ENCODE measurements at regions not wholly inside any gene's neighbourhood (a gene's known extent, or its start where the extent isn't known, plus 50 kb on each side); places are given as distances from the start of the nearest gene placed in this dataset.
"Not testable (repeated sequence)": the region's sequence is repeated elsewhere in the genome, so short reads cannot be mapped to it uniquely, and the experiment has no call there.

DNA sequence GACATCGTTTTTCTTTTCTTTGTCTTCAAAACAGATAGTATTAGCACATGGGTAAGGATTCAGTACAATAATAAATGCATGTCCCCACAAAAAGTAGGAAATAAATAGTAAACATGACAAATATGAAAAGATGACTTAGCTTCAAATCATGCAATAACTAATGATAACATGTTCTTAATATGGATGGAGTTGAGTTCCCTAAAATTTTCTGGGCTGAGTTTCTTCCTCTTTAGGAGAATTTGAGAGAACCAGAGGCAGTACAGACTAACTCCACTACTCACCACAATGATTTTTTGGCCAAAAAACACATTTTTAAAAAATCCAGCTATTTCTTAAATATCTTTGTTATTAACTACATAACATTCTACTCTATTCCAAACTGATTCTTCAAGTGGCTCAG, 432.3 kb upstream of the HS3ST1 start:
- no peak for DNase-seq (ENCODE audit: low read depth in 2 of 2)

DNA sequence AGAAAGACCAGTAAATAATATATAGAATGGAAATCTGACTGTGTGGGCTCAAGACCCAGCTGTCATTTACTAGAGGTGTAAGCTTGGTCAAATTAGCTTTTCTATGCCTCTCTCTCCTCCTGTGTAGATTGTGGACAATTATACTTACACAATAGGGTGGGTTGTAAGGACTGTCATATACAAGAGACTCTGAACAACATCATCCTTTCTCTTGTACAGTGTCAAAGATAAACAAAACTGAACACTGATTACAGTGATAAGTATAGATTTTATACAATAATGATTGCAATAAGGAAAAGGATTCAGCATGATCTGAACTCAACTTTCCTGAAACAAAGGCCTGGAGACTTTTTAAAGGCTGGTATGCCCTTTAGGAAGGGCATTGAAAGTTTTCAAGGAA, 429.2 kb upstream of the HS3ST1 start:
- DNase-seq (ENCODE audit: low read depth in 2 of 2), result no peak

DNA sequence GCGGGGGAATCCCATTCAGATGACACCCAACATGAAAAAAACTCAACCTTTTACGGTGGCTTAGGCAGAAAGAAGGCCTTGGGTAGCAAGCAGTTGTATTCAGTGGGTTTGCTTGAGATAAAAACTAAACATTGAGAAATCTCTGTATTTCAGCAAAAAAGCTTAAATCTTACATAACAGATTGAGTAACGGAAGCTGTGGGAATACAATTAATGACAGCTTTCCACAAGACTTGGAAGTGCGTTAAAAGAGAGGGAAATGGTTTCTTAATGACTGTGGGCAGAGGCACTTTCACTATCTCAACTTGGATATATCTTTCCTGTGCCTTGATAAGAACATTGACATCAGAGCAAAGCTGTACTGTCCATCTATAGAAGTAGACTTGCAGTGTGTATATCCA, 418.5 kb upstream of the HS3ST1 start:
- no peak for DNase-seq (ENCODE audit: low read depth in 2 of 2)

DNA sequence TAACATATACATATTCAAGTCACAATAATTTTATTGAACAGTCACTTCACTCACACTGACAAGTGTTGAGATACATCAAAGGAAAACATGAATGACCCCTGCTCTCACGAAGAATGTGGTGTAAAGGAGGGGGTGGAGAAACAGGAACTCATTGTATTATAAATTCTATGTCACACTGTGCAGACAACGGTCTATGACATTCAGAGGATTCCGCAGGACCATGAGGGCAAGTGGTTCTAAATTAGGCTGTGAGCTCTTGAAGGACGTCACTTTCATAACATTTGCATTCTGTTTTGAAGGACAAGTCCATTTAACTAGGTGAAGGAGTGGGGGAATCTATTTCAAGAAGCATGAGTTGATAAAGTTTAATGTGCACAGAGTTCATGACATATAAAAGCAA, 415.2 kb upstream of the HS3ST1 start:
- DNase-seq (ENCODE audit: low read depth in 2 of 2), result no peak

DNA sequence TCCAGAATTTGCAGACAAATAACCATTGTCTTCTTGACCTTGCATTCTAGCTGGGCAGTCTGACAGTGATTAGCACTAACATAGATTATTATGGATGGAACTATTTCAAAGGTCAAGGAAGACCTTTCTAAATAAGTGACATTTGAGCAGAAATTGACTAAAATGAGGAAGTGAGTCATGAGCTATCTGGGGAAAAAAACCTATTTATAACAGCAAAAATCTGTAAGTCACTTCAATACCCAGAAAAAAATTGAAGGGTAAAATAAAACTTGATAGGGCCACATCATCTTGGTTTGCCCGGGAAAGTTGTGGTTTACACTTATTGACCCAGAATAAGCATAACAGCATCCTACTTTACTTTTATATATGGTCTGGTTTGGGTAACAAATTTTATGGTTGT, 414.6 kb upstream of the HS3ST1 start:
- DNase-seq (ENCODE audit: low read depth in 2 of 2), result no peak

DNA sequence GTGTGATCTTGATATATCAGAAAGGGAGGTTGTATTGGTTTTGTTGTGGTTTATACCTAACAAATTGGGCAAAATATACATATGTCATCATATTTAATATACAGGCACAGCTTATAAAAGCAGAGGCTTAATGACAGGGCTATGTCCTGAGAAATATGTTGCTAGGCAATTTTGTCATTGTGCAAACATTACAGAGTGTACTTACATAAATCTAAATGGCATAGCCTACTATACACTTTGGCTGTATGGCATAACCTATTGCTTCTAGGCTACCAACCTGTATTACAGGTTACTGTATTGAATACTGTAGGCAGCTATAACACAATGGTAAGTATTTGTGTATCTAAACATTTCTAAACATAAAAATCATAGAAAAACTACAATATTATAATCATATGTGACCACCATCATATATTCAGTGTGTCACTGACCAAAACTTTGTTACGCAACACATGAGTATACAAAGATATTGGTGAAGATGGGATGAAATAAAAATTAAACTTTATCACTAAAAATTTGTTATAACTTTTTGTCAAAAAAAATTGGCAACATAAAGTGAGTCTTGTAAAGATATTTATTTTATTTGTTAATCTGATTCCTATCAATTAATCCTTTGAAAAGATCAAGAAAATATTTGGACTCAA, 414.0 kb upstream of the HS3ST1 start:
- no peak for DNase-seq (ENCODE audit: low read depth in 2 of 2)

DNA sequence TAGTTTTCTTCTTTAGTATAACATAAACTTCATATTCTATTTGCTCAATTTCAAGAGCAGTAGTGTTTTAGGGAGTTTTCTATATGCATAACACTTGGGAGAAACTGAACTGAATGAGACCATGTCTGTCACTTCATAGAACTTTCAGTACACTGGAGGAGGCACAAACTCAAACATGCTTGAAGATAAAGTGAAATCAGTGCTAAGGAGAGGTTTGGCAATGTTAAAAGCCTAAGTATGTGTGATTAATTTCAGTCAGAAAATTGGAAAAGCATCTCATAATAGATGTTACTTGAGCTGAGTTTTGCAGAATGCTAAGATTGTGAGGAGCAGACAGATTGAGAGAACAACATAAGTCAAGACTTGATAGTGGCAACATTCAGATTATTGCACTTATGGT, 411.2 kb upstream of the HS3ST1 start:
- no peak for DNase-seq (ENCODE audit: low read depth in 2 of 2)

DNA sequence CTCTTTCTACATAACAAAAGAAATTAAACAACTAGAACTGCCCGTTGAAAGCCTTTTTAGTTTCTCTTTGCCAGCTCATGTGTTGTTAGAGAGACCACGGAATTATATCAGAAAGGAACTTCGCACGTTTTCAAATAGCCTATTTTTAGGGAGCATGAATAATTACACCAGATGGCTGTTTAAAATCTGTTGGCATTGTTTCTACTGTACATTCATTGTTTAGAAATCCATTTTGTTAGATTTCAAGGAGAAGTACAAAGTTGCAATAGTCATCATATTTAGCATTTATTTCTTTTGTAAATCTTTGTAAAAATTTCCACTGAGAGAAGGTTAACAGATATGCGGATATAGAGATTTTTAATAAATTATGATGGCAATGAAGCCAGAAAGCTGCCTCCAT, 403.0 kb upstream of the HS3ST1 start:
- DNase-seq (ENCODE audit: low read depth in 2 of 2), result no peak

DNA sequence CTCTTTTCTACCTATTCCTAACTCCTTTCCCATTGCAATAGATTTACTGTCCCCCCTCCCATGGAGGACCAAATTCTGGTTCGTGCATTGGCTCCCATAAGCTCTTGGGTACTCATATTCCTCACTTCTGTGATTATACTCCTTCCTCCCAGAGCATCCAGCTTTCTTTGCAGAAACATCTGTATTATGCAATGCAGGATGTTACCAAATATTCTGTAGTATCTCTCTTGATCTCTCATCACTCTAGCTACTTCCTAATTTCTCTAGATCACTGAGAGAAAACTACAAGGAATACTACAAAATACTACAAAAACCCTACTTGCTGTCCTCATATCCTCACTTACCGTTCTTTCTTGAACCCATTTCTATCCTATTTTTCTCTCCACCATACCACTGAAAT, 395.9 kb upstream of the HS3ST1 start:
- DNase-seq (ENCODE audit: low read depth in 2 of 2), result no peak

DNA sequence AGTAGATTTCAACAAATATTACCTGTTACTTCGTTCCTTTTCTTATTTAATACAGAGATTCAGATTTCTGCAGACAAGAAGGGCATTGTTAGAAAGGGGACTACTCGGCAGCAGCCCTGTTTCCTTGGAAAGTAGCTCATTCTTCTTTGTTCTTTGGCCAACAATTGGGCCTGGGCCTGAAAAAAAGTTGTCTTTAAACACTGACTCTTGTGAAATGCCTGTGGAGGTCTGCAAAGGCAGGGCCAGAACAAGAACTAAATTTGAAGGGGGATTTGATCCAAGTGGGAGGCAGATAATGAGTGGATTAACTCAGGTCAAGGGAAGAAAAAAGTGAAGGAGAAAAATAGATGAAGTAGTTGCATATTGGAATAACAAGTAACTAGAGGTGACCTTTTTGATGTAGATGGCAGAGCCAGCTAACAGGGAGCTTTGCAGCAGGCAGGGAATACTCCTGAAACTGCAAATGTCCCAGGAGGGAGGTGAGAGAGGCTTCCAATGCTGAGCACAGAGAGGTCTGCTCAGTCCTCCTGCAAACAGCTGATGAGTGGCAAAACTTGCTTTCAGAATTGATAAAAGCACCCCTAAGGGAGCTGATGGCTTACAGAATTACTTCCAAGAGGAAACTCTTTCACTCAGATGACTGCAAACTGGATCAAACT, 393.2 kb upstream of the HS3ST1 start:
- DNase-seq (ENCODE audit: low read depth in 2 of 2), result no peak

DNA sequence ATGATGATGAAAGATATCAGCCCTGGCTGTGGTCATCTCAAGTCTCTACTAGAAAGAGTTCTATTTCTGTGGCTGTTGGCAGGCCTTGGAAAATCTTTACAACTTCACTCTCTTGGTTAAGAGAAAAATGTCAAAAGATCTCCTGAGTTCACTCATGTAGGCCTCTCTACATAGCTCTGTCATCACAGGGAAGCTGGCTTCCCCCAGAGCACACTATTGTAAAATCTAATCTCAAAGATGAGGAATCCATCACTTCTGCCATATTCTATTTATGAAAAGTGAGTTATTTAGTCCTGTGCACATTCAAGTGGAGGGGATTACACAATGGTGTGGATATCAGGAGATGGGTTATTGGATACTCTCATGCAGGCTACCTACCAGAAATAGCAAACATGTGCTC, 388.4 kb upstream of the HS3ST1 start:
- DNase-seq (ENCODE audit: low read depth in 2 of 2), result no peak

DNA sequence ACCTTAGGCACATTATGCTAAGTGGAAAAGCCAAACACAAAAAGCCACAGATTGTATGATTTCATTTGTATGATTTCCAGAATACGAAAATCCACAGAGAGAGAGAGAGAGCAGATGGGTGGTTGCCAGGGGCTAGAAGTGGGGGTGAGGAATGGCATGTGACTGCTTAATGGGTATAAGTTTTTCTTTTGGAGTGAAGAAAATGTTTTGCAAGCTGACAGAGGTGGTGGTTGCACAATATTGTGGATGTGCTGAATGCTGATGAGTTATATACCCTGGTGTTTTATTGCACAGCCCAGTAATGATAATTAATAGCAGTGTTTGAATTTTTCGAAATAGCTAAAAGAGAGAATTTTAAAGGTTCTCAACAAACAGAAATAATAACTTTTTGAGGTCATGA, 386.1 kb upstream of the HS3ST1 start:
- no peak for DNase-seq (ENCODE audit: low read depth in 2 of 2)

DNA sequence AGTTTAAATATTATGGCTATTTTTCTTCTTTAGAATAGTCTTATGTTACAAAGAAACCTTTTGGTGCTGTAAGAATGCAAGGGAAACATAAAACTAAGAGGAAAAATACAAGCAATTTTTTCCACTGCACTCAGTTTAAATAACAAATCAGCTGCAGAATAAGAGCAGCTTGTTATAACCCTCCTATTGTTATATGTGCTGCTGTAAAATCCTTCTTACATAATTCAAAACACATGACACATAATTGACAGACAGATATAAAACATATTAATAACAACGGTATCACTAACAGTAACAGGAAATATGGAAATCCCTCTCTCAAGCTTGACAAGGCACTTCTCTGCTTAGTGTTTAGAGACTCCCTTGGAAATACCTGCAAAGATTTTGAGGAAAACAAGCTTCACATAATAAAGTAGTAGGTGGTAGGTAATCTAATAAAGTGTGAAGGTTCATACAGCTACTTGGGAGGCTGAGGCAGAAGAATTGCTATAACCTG, 385.3 kb upstream of the HS3ST1 start:
- no peak for DNase-seq (ENCODE audit: low read depth in 2 of 2)

DNA sequence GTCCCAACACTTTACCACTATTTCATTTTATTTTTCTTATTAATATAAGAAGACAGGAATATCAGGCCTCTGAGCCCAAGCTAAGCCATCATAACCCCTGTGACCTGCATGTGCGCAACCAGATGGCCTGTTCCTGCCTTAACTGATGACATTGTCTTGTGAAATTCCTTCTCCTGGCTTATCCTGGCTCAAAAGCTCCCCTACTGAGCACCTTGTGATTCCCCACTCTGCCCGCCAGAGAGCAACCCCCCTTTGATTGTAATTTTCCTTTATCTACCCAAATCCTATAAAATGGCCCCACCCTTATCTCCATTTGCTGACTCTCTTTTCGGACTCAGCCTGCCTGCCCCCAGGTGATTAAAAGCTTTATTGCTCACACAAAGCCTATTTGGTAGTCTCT, 382.8 kb upstream of the HS3ST1 start:
- DNase-seq (ENCODE audit: low read depth in 2 of 2), result not testable (repeated sequence)

DNA sequence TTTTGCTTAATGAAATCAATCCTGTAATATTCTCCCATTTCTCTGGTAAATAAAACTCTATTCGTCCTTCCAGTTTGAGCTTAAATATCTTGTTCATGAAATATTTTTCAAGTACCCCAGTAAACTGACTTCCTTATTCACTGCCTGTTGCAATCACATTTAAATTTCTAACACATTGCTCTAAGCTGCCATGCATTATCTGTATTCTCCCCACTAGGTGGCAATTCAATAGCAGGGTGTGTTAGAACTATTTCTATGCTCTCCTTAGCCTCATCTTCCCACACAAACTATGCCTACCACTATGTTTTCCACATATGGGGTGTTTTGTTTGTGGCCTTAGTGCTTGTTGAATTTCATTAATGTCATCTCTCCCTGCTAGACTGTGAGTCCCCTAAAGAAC, 377.1 kb upstream of the HS3ST1 start:
- DNase-seq (ENCODE audit: low read depth in 2 of 2), result no peak

DNA sequence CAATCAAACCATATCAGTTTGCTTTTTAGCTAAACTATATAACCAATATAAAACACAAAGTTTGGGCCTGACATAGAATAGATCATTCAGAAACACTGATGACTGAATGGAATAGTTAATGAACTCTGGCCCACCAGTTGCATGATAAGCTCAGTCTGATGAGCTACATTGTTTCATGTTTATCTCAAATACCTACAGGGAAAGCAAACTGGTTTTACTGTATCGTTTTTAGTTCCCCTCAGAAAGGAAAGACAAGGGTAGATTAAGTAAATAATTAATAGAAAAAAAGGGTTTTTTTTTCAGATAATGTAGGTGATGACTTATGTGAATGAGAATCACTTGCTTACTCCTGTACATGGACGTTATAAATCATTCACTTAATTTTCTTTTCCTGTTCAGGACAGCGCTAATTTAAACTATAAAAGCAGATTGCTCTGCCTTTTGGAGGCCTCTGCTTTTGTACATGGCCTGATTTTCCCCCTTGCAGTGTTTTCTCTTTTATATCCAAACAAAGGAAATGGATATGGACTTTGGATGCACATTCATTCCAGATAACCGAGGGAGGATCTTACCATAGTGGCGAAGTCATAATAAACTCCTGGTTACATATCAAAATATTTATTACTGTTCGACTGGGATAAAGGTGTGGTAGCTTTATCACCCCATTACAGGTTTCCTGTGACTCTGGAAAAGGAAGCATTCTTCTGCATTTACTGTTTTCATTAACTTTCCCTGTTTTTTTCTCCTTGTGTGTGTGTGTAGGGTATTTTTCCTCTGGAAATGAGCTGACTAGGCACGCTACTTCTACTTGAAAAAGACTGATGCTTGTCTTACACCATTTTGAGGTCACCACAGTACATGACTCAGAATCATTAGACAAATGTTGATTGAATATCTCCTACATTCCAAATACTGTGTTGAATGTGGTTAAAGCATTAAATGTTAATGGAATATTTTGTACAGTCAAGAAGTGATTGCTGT, 373.1 kb upstream of the HS3ST1 start:
- DNase-seq (ENCODE audit: low read depth in 2 of 2), result no peak

DNA sequence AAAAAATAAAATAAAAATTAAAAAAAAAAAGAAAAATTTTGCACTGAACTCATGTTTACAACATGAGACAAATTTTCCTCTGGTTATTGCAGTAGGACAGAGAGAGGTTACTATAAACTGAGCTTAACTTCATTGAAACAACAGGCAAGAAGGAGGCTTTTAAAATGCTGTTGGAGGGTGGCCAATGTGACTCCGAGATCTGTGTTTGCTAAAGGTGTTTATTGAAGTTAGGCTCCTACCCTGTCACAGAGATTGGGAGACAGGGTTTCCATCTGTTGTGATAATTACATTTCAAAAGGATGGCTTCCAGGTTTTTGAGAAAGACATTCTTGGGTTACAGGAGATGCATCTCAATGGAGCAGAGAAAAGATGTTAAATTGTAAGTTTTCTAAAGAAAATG, 370.5 kb upstream of the HS3ST1 start:
- no peak for DNase-seq (ENCODE audit: low read depth in 2 of 2)

DNA sequence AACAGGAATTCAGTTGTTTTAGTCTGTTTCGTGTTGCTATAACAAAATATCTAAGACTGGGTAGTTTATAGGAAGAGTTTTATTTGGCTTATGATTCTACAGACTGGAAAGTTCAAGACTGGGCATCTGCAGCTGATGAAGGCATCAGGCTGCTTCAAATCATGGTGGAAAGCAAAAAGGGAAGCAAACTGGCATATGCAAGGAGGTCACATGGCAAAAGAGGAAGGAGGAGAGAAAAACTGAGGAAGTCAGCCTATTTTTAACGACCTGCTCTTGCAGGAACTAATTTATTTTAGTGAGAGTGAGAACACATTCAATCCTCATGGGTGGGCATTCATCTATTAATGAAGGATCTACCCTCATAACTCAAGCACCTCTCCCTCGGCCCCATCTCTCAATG, 363.1 kb upstream of the HS3ST1 start:
- DNase-seq (ENCODE audit: low read depth in 2 of 2), result no peak

DNA sequence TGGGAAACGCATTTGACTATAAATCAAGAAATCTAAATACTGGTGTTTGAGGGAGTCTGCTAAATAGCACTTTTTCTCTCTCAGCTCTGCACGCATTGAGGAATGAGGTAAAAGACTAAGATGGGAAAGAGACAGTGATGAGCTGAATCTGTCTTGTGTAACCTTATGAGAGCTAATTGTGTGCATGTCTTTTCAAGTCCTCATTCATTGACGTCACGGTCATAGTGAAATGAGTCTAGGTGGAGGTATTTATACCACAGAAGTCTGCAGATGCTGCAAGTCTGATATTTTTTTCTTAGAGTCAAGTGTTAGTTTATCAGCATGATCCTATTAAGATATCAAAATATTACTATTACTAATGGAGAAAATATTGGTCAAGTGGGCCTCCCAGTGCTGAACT, 361.5 kb upstream of the HS3ST1 start:
- no peak for DNase-seq (ENCODE audit: low read depth in 2 of 2)

DNA sequence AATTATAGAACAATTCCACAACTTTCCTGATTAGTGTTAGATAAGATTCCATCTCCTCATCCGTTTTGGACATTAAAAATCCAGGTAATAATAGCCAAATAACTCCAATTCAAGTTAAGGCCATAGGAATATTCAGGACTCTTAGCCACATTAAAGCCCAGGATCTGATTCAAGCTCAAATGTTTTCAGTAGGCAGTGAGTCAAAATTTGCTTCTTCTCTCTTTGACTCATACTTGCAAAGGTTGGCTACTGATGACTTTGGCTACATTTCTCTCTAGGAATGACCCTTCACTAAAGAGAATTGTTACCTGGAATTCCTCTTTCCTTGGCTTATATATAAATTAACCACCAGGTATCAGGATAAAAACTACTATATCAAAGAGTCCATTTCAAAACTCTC, 354.9 kb upstream of the HS3ST1 start:
- no peak for DNase-seq (ENCODE audit: low read depth in 2 of 2)

DNA sequence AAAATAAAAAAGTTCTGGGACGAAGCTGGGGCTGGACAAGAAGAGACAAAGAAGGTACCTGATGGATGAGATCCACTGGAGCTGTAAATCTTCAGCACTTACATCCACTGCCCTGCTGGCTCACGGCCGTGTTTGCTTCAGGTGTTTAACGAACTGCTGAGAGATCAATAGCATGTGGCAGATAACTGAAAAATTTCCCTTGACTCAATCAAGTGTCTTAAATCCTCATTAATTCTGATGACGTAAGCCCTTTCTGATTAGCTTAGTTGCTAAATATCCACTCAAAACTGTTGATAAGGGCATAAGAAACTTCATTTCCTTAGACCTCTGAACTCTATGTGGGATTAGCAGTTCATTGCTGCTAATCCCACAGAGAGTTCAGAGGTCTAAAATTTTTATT, 354.2 kb upstream of the HS3ST1 start:
- DNase-seq (ENCODE audit: low read depth in 2 of 2), result no peak

DNA sequence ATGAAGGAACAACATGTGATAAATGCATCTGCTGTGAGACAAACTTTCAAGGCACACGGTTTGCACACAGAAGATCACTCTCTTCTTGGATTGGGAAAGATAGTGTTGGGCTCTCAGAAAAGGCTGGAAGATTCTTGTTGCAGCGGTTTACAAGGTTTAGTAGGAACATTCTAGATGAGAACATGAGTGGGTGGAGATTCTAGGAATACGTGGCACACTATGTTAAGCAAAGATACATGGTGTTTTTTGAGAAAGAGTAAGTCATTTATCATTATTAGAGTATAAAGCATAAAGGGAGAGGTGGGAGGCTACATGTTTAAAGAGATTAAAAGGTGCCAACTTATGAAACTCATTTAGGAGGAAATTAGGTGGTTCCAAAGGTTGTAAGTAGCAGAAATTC, 348.8 kb upstream of the HS3ST1 start:
- DNase-seq (ENCODE audit: low read depth in 2 of 2), result no peak

DNA sequence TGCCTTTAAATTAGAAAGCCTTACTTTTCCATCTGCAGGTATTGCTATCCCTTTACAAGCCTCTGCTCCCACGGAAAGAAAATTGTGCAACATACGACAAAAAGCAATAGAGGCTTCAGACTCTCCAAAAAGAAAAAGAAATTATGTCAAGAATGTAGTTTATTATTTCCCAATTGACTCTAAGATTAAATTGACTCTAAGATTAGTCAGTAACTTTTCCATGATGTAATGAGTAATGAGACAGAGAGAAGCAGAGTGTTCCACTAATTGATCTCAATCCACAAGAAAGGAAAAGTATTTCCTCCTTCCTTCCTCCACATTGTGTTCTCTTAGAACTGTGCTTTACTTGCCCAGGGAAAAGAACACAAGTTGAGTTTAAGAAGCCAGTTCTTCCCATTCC, 345.7 kb upstream of the HS3ST1 start:
- no peak for DNase-seq (ENCODE audit: low read depth in 2 of 2)
